Panc1 (cell line): ENCODE measurements at regions not wholly inside any gene's neighbourhood (a gene's known extent, or its start where the extent isn't known, plus 50 kb on each side); places are given as distances from the start of the nearest gene placed in this dataset.
"Not testable (repeated sequence)": the region's sequence is repeated elsewhere in the genome, so short reads cannot be mapped to it uniquely, and the experiment has no call there.

Source experiments
- ATAC-seq: fragments of 200-7000 bp; cut with Tn5 transposase; 2 replicates; pipeline ENCODE4 v1.9.1; 2020; ENCODE audit warnings: mild to moderate bottlenecking, moderate library complexity
- BruUV-seq: library from RNA; stranded (reverse); fragments of 400-500 nt; replicated peaks from 2 replicates; lab custom pipeline; 2021; lab: Mats Ljungman, UMichigan
- CTCF ChIA-PET: fragments of 300-600 bp; sonication (Branson Sonifier 250); formaldehyde crosslinking; loops from one replicate; lab custom pipeline; 2022; ENCODE audit warnings: antibody characterized with exemption; lab: Charles Lee
- POLR2A ChIA-PET: fragments of 300-600 bp; sonication (Branson Sonifier 250); formaldehyde crosslinking; loops from one replicate; lab custom pipeline; 2022; ENCODE audit warnings: antibody characterized with exemption; lab: Charles Lee
- DNase-seq: peaks from one replicate; pipeline ENCODE4 v3.0.0-alpha.2; 2010; ENCODE audit warnings: low read depth, low spot score
- H3K27ac ChIP-seq: 2 replicates; pipeline ENCODE4 v1.5.1; 2011; ENCODE audit warnings: mild to moderate bottlenecking, low read length, inconsistent platforms
- H3K27me3 ChIP-seq: fragments of 200-500 bp; sonication (Bioruptor generic); 2 replicates; pipeline ENCODE4 v1.6.0; 2014; ENCODE audit warnings: low read length, inconsistent platforms; ENCODE audit not compliant: control insufficient read depth, insufficient read depth
- H3K36me3 ChIP-seq: fragments of 200-500 bp; sonication (Bioruptor generic); 2 replicates; pipeline ENCODE4 v1.5.1; 2014; ENCODE audit warnings: inconsistent platforms, mild to moderate bottlenecking, low read length, moderate library complexity; ENCODE audit not compliant: control insufficient read depth, insufficient read depth
- H3K4me1 ChIP-seq: 2 replicates; pipeline ENCODE4 v1.5.1; 2011; ENCODE audit warnings: inconsistent platforms, mild to moderate bottlenecking, low read length, moderate library complexity; ENCODE audit not compliant: control insufficient read depth, insufficient read depth
- H3K4me3 ChIP-seq, 2 experiments: 2 replicates each; pipeline ENCODE4 v1.5.1; 2011 to 2012; ENCODE audit warnings: low read depth in 2 of 2, low read length in 2 of 2, mild to moderate bottlenecking in 2 of 2, inconsistent platforms in 1 of 2, moderate library complexity in 1 of 2
- H3K9me3 ChIP-seq: fragments of 200-500 bp; sonication (Bioruptor generic); 2 replicates; pipeline ENCODE4 v1.5.1; 2014; ENCODE audit warnings: low read depth, mild to moderate bottlenecking, inconsistent platforms, low read length, moderate library complexity; ENCODE audit not compliant: control insufficient read depth, insufficient read depth
- POLR2AphosphoS5 ChIP-seq: IDR thresholded peaks from 2 replicates; pipeline ENCODE4 v1.6.1; 2012; ENCODE audit warnings: mild to moderate bottlenecking, low read depth, low read length, moderate library complexity
- SIN3A ChIP-seq: IDR thresholded peaks from 2 replicates; pipeline ENCODE4 v1.6.1; 2012; ENCODE audit warnings: low read depth, mild to moderate bottlenecking, low read length, moderate library complexity, borderline replicate concordance; ENCODE audit not compliant: insufficient read depth
- TCF7L2 ChIP-seq: IDR thresholded peaks from 2 replicates; pipeline ENCODE4 v1.6.1; 2011; ENCODE audit warnings: mild to moderate bottlenecking, low read depth, low read length, inconsistent platforms
- in situ Hi-C: cut with HindIII; loops from 2 replicates; pipeline ENCODE4 v1.10.0; 2016; ENCODE audit warnings: low sequenced_read_pairs, low pct_unique_long_range_greater_than_20kb
- intact Hi-C: fragments of 100-400 bp; cut with micrococcal nuclease; formaldehyde crosslinking; loops from one replicate; pipeline ENCODE4 v1.10.0; 2022; ENCODE audit not compliant: unreplicated experiment
- TF ChIP-seq, protein P1 (sequence below), 2 experiments: IDR thresholded peaks; 2 replicates each; pipeline ENCODE4 v1.6.1; 2011 to 2012; ENCODE audit warnings: low read depth in 2 of 2, control low read depth in 1 of 2, low read length in 1 of 2, mild to moderate bottlenecking in 1 of 2, moderate library complexity in 1 of 2; ENCODE audit not compliant: insufficient read depth in 1 of 2
- TF ChIP-seq, protein P2 (sequence below): fragments of 450-650 bp; IDR thresholded peaks from 2 replicates; pipeline ENCODE4 v1.5.1; 2017; ENCODE audit warnings: mild to moderate bottlenecking

DNA sequence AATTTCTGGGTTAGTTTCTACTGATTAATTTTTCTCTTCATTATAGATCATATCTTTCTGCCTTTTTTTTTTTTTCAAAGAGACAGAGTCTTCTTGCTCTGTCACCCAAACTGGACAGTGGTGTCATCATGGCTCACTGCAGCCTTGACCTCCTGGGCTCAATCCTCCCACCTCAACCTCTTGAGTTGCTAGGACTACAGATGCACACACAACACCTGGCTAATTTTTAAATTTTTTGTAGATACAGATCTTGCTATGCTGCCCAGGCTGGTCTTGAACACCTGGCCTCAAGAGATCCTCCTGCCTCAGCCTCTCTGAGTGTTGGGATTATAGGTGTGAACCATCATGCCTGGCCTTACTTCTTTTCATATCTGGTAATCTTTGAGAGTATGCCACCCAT, 73.3 kb upstream of the SLCO2A1 start:
- intact Hi-C loops (no loop called here), in situ Hi-C loops (no loop called here)
- Histone ChIP-seq H3K4me3 (no peak overlapping the region), H3K9me3 (peaks cover 18% of the 10 kb centered on the region; the same call in 1 of the 2 replicates), H3K36me3 (no peaks in the 10 kb centered on the region), H3K27ac (no peak overlapping the region), H3K4me1 (no peaks in the 10 kb centered on the region), H3K27me3 (no peaks in the 10 kb centered on the region)
- CTCF ChIA-PET, result no interaction called here
- POLR2A ChIA-PET, result no interaction called here
- ATAC-seq (no peak), DNase-seq (no peak)
- no peak for TF ChIP-seq SIN3A
- TF ChIP-seq, protein P1, sequence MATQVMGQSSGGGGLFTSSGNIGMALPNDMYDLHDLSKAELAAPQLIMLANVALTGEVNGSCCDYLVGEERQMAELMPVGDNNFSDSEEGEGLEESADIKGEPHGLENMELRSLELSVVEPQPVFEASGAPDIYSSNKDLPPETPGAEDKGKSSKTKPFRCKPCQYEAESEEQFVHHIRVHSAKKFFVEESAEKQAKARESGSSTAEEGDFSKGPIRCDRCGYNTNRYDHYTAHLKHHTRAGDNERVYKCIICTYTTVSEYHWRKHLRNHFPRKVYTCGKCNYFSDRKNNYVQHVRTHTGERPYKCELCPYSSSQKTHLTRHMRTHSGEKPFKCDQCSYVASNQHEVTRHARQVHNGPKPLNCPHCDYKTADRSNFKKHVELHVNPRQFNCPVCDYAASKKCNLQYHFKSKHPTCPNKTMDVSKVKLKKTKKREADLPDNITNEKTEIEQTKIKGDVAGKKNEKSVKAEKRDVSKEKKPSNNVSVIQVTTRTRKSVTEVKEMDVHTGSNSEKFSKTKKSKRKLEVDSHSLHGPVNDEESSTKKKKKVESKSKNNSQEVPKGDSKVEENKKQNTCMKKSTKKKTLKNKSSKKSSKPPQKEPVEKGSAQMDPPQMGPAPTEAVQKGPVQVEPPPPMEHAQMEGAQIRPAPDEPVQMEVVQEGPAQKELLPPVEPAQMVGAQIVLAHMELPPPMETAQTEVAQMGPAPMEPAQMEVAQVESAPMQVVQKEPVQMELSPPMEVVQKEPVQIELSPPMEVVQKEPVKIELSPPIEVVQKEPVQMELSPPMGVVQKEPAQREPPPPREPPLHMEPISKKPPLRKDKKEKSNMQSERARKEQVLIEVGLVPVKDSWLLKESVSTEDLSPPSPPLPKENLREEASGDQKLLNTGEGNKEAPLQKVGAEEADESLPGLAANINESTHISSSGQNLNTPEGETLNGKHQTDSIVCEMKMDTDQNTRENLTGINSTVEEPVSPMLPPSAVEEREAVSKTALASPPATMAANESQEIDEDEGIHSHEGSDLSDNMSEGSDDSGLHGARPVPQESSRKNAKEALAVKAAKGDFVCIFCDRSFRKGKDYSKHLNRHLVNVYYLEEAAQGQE (IDR thresholded peaks at IDR 0.05; ENCODE audit: insufficient read depth in 1 of 2, low read depth in 2 of 2, low read length in 1 of 2), result no peak
- TF ChIP-seq POLR2AphosphoS5, result no peak
- TF ChIP-seq TCF7L2, result no peak
- TF ChIP-seq, protein P2, sequence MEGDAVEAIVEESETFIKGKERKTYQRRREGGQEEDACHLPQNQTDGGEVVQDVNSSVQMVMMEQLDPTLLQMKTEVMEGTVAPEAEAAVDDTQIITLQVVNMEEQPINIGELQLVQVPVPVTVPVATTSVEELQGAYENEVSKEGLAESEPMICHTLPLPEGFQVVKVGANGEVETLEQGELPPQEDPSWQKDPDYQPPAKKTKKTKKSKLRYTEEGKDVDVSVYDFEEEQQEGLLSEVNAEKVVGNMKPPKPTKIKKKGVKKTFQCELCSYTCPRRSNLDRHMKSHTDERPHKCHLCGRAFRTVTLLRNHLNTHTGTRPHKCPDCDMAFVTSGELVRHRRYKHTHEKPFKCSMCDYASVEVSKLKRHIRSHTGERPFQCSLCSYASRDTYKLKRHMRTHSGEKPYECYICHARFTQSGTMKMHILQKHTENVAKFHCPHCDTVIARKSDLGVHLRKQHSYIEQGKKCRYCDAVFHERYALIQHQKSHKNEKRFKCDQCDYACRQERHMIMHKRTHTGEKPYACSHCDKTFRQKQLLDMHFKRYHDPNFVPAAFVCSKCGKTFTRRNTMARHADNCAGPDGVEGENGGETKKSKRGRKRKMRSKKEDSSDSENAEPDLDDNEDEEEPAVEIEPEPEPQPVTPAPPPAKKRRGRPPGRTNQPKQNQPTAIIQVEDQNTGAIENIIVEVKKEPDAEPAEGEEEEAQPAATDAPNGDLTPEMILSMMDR, result no peak
- BruUV-seq, result no TSS peak

DNA sequence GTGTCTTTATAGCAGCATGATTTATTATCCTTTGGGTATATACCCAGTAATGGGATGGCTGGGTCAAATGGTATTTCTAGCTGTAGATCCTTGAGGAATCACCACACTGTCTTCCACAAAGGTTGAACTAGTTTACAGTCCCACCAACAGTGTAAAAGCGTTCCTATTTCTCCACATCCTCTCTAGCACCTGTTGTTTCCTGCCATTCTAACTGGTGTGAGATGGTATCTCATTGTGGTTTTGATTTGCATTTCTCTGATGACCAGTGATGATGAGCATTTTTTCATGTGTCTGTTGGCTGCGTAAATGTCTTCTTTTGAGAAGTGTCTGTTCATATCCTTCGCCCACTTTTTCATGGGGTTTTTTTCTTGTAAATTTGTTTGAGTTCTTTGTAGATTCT, 66.5 kb upstream of the SLCO2A1 start:
- BruUV-seq, H3K4me1 ChIP-seq, DNase-seq, H3K4me3 ChIP-seq, H3K36me3 ChIP-seq, H3K9me3 ChIP-seq, POLR2A ChIA-PET, ATAC-seq, in situ Hi-C loops, CTCF ChIA-PET, H3K27ac ChIP-seq, H3K27me3 ChIP-seq, intact Hi-C loops: not testable (repeated sequence)

DNA sequence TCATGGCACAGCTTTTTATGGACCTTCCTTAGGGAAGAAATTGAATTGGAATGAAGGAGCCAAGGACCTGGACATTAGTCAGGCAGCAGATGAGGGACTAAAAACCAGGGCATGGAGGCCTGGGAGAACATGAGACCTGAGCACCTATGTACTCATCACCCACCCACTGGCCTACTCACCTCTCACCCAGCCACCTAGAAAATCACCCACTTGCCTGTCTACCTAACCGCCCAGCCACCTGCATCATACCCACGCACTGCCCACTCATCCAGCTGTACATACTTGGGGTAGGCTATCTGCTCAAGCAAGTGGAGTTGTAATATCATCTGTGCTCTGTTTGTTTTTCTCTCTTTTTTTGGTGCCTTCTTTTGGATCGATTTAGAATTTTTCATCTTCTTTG, 65.3 kb upstream of the SLCO2A1 start:
- in situ Hi-C loops, result no loop called here
- Histone ChIP-seq H3K27ac (no peak overlapping the region), H3K4me1 (no peaks in the 10 kb centered on the region), H3K4me3 (no peak overlapping the region), H3K9me3 (no peaks in the 10 kb centered on the region), H3K36me3 (no peaks in the 10 kb centered on the region), H3K27me3 (no peaks in the 10 kb centered on the region)
- ChIA-PET POLR2A (no interaction called here), CTCF (no interaction called here)
- BruUV-seq, result no TSS peak
- no peak for DNase-seq
- intact Hi-C loops, result no loop called here
- no peak for TF ChIP-seq SIN3A
- TF ChIP-seq, protein P1 (IDR thresholded peaks at IDR 0.05; ENCODE audit: insufficient read depth in 1 of 2, low read depth in 2 of 2, low read length in 1 of 2), result no peak
- TF ChIP-seq, protein P2, result no peak
- ATAC-seq, result no peak; the same call in 1 of the 2 replicates
